ENCODE measurements at regions not wholly inside any gene's neighbourhood (a gene's known extent, or its start where the extent isn't known, plus 50 kb on each side); places are given as distances from the start of the nearest gene placed in this dataset.

DNA sequence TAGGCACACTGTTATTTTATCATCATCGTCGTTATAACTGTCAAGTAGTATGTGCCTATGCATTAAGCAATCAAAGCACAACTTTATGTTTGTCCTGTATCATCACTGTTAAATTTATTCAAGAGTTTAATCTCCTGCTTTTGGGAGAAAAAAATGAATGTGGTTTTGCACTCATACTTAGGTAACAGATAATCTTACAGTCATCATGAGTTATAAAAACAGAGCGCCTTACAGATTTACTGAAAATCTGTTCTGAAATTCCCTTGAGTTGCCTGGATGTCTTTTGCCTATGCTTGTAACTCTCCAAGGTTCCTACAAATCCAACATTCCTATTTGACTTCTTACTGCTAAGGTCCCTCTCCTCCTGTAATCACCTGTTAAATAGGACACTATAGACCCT lies 307.3 kb downstream of the ZIC4 start:
- TF ChIP-seq, protein P1, sequence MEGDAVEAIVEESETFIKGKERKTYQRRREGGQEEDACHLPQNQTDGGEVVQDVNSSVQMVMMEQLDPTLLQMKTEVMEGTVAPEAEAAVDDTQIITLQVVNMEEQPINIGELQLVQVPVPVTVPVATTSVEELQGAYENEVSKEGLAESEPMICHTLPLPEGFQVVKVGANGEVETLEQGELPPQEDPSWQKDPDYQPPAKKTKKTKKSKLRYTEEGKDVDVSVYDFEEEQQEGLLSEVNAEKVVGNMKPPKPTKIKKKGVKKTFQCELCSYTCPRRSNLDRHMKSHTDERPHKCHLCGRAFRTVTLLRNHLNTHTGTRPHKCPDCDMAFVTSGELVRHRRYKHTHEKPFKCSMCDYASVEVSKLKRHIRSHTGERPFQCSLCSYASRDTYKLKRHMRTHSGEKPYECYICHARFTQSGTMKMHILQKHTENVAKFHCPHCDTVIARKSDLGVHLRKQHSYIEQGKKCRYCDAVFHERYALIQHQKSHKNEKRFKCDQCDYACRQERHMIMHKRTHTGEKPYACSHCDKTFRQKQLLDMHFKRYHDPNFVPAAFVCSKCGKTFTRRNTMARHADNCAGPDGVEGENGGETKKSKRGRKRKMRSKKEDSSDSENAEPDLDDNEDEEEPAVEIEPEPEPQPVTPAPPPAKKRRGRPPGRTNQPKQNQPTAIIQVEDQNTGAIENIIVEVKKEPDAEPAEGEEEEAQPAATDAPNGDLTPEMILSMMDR (conservative IDR thresholded peaks at IDR 0.05; ENCODE audit: low read depth in 2 of 2), result no peak
- TF ChIP-seq EZH2 (IDR thresholded peaks at IDR 0.05; ENCODE audit: low read depth, unreplicated experiment) (no peak), JUNB (IDR thresholded peaks at IDR 0.05; ENCODE audit: unreplicated experiment) (no peak), NANOG (IDR thresholded peaks at IDR 0.05; ENCODE audit: borderline replicate concordance) (no peak)
